ENCODE measurements at regions not wholly inside any gene's neighbourhood (a gene's known extent, or its start where the extent isn't known, plus 50 kb on each side); places are given as distances from the start of the nearest gene placed in this dataset.

GRCh38 chr5:178793696-178794095 is 63.2 kb upstream of the ZNF354A start:
- ChIA-PET POLR2A (no interaction called here), CTCF (no interaction called here)
- no peak for DNase-seq (ENCODE audit: low read depth, low spot score)
- no peak for TF ChIP-seq CTCF (IDR thresholded peaks at IDR 0.05; ENCODE audit: insufficient read depth, low read length, missing control alignments)
- H3K4me3 ChIP-seq (ENCODE audit: low read depth, low read length), result no peak overlapping the region

DNA sequence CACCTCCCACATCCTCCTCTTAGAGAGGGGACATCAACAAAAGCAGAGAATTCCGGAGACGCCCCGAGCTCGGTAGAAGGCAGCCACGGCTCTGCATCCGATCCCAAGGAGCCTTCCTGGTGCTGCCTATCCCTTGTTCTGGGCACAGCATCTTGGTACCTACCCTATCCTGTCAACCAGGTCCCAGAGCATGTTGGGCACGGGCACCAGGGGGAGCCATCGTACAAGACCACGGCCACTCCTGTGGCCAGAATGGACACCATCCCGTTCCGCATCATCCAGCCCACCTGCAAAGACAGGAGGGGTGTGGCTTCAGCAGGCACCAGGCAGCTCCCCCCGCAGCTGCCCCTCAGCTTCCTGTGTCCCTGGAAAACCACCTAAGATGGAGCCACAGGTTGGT is 62.7 kb upstream of the ZNF354A start:
- ChIA-PET POLR2A (no interaction called here), CTCF (no interaction called here)
- no peak overlapping the region for H3K4me3 ChIP-seq (ENCODE audit: low read depth, low read length)
- no peak for DNase-seq (ENCODE audit: low read depth, low spot score)
- TF ChIP-seq CTCF (IDR thresholded peaks at IDR 0.05; ENCODE audit: insufficient read depth, low read length, missing control alignments), result no peak

DNA sequence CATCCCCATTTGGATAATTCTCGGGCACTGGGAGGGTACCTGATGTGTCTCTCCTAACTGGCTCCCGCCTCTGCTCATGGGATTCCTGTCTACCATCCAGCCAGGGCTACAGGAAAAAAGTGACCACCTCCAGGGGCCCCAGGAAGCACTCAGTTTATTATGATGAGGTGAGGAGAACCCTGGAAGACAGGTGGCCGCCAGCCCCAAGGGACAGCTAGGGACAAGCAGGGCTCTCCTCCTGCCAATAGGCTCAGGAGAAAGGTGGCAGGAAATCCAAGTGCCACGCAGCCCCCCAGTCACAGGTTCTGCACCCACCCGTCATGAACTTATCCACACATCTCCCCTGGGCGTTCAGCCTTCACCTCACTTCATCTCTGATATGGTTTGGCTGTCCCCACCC is 61.5 kb upstream of the ZNF354A start:
- H3K4me3 ChIP-seq (ENCODE audit: low read depth, low read length), result no peak overlapping the region
- ChIA-PET POLR2A (no interaction called here), CTCF (no interaction called here)
- no peak for DNase-seq (ENCODE audit: low read depth, low spot score)
- no peak for TF ChIP-seq CTCF (IDR thresholded peaks at IDR 0.05; ENCODE audit: insufficient read depth, low read length, missing control alignments)

GRCh38 chr5:178790371-178790770 is 59.9 kb upstream of the ZNF354A start:
- DNase-seq (ENCODE audit: low read depth, low spot score), result no peak
- CTCF ChIA-PET, result no interaction called here
- no peak for TF ChIP-seq CTCF (IDR thresholded peaks at IDR 0.05; ENCODE audit: insufficient read depth, low read length, missing control alignments)
- H3K4me3 ChIP-seq (ENCODE audit: low read depth, low read length), result no peak overlapping the region
- POLR2A ChIA-PET, result no interaction called here

GRCh38 chr5:178788381-178789085 is 58.1 kb upstream of the ZNF354A start:
- DNase-seq (ENCODE audit: low read depth, low spot score), result no peak
- POLR2A ChIA-PET, result no interaction called here
- H3K4me3 ChIP-seq (ENCODE audit: low read depth, low read length), result no peak overlapping the region
- TF ChIP-seq CTCF (IDR thresholded peaks at IDR 0.05; ENCODE audit: insufficient read depth, low read length, missing control alignments), result no peak
- CTCF ChIA-PET, result no interaction called here

DNA sequence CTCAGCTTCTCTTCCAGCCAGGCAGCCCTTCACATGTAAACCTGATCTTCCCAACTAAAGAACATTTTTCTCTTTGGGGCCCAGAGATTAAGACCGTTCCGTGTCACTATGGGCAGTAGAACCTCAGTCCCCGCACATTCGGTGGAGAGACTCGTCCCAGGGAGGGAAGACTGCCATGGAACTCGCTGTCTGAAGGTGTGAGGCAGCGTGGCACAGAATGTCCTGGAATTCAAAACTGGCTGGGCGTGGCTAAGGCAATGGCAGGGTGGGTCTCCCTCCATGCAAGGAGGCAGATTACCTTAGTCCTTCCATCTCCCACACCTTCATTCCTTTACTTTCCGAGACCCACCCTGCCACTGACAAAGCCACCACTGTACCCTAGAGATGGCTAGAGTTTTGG is 57.4 kb upstream of the ZNF354A start:
- CTCF ChIA-PET, result no interaction called here
- TF ChIP-seq CTCF (IDR thresholded peaks at IDR 0.05; ENCODE audit: insufficient read depth, low read length, missing control alignments), result no peak
- no peak for DNase-seq (ENCODE audit: low read depth, low spot score)
- POLR2A ChIA-PET, result no interaction called here
- no peak overlapping the region for H3K4me3 ChIP-seq (ENCODE audit: low read depth, low read length)

Measured in AG04449 (cell line).